Activated T-cell treated with anti-CD3 and anti-CD28 coated beads, Interleukin-2, amount 50 U/mL, for 4 hours (primary cell): ENCODE measurements at regions not wholly inside any gene's neighbourhood (a gene's known extent, or its start where the extent isn't known, plus 50 kb on each side); places are given as distances from the start of the nearest gene placed in this dataset.
A peak's percentile ranks its signal among the peaks of the same experiment; 100 is the strongest.

Source experiments
- ATAC-seq, 2 donors: fragments of 200-7000 bp; cut with Tn5 transposase; one replicate each; pipeline ENCODE4 v1.10.0; 2021
- DNase-seq: peaks from one replicate; pipeline ENCODE4 v3.0.0-alpha.2; 2020
- H3K27me3 Mint-ChIP-seq: one replicate; pipeline ENCODE4 v1.8.0; 2021; ENCODE audit warnings: low read depth, mixed read lengths
- H3K36me3 Mint-ChIP-seq: one replicate; pipeline ENCODE4 v1.8.0; 2022; ENCODE audit warnings: mixed read lengths; ENCODE audit not compliant: insufficient read depth
- H3K4me1 Mint-ChIP-seq: one replicate; pipeline ENCODE4 v1.8.0; 2021; ENCODE audit warnings: low read depth, mixed read lengths
- H3K4me3 Mint-ChIP-seq: one replicate; pipeline ENCODE4 v1.8.0; 2021; ENCODE audit warnings: mild to moderate bottlenecking, moderate library complexity, mixed read lengths
- H3K9me3 Mint-ChIP-seq: one replicate; pipeline ENCODE4 v1.8.0; 2021; ENCODE audit warnings: mixed read lengths

GRCh38 chr20:51228763-51229162 is 205.9 kb upstream of the KCNG1 start:
- Mint-ChIP-seq H3K4me1 (no peaks in the 10 kb centered on the region), H3K9me3 (no peaks in the 10 kb centered on the region), H3K36me3 (no peaks in the 10 kb centered on the region), H3K4me3 (no peak overlapping the region), H3K27me3 (peaks cover 5% of the 10 kb centered on the region)
- DNase-seq (no peak), ATAC-seq (no peak)

- Mint-ChIP-seq H3K36me3 (no peaks in the 10 kb centered on the region), H3K4me3 (no peak overlapping the region), H3K9me3 (no peaks in the 10 kb centered on the region), H3K4me1 (no peaks in the 10 kb centered on the region), H3K27me3 (peaks cover 2% of the 10 kb centered on the region)
- ATAC-seq (no peak), DNase-seq (no peak)
Observed at GRCh38 chr20:51227744-51228143, 204.8 kb upstream of the KCNG1 start.

- no peaks in the 10 kb centered on the region for H3K36me3 Mint-ChIP-seq
- H3K27me3 Mint-ChIP-seq: peaks cover 23% of the 10 kb centered on the region
- DNase-seq (no peak), ATAC-seq (no peak)
- H3K9me3 Mint-ChIP-seq: no peaks in the 10 kb centered on the region
- H3K4me3 Mint-ChIP-seq: no peak overlapping the region
- peaks cover 4% of the 10 kb centered on the region for H3K4me1 Mint-ChIP-seq
Observed at GRCh38 chr20:51223183-51223720, 200.3 kb upstream of the KCNG1 start.

- Mint-ChIP-seq H3K4me1 (peaks cover 4% of the 10 kb centered on the region), H3K4me3 (no peak overlapping the region)
- no peak for DNase-seq
Observed at GRCh38 chr20:51221791-51222408, 199.0 kb upstream of the KCNG1 start.

GRCh38 chr20:51221103-51221502 is 198.2 kb upstream of the KCNG1 start:
- Mint-ChIP-seq H3K9me3 (peaks cover 11% of the 10 kb centered on the region), H3K4me3 (no peak overlapping the region), H3K4me1 (peaks cover 4% of the 10 kb centered on the region), H3K36me3 (no peaks in the 10 kb centered on the region), H3K27me3 (peaks cover 36% of the 10 kb centered on the region)
- no peak for ATAC-seq
- DNase-seq: no peak

More at GRCh38 chr20:51221791-51222408, 199.0 kb upstream of the KCNG1 start:
- Mint-ChIP-seq H3K27me3 (peaks cover 28% of the 10 kb centered on the region), H3K9me3 (peaks cover 6% of the 10 kb centered on the region), H3K36me3 (no peaks in the 10 kb centered on the region)
- no peak for ATAC-seq

- Mint-ChIP-seq H3K9me3 (peaks cover 11% of the 10 kb centered on the region), H3K4me3 (no peak overlapping the region)
- peak in 1 of 2 donors; percentile 58 for ATAC-seq
Observed at GRCh38 chr20:51220293-51220706, 197.4 kb upstream of the KCNG1 start.

GRCh38 chr20:51219544-51219943 is 196.6 kb upstream of the KCNG1 start:
- H3K36me3 Mint-ChIP-seq: no peaks in the 10 kb centered on the region
- H3K9me3 Mint-ChIP-seq: peaks cover 11% of the 10 kb centered on the region
- no peak for DNase-seq
- ATAC-seq: no peak
- H3K4me1 Mint-ChIP-seq: peaks cover 4% of the 10 kb centered on the region
- H3K4me3 Mint-ChIP-seq: no peak overlapping the region
- H3K27me3 Mint-ChIP-seq: peaks cover 48% of the 10 kb centered on the region

More at GRCh38 chr20:51220293-51220706, 197.4 kb upstream of the KCNG1 start:
- no peaks in the 10 kb centered on the region for H3K36me3 Mint-ChIP-seq
- H3K27me3 Mint-ChIP-seq: peaks cover 42% of the 10 kb centered on the region
- peak; percentile 36 for DNase-seq
- peaks cover 4% of the 10 kb centered on the region for H3K4me1 Mint-ChIP-seq

GRCh38 chr20:51218603-51219002 is 195.7 kb upstream of the KCNG1 start:
- peaks cover 4% of the 10 kb centered on the region for H3K4me1 Mint-ChIP-seq
- DNase-seq (no peak), ATAC-seq (no peak)
- H3K4me3 Mint-ChIP-seq: no peak overlapping the region
- peaks cover 48% of the 10 kb centered on the region for H3K27me3 Mint-ChIP-seq
- no peaks in the 10 kb centered on the region for H3K36me3 Mint-ChIP-seq
- peaks cover 11% of the 10 kb centered on the region for H3K9me3 Mint-ChIP-seq

GRCh38 chr20:51217347-51218045 is 194.6 kb upstream of the KCNG1 start:
- Mint-ChIP-seq H3K4me1 (peaks cover 4% of the 10 kb centered on the region), H3K27me3 (peaks cover 48% of the 10 kb centered on the region), H3K9me3 (peaks cover 11% of the 10 kb centered on the region), H3K4me3 (no peak overlapping the region), H3K36me3 (no peaks in the 10 kb centered on the region)
- no peak for ATAC-seq
- DNase-seq: no peak

- ATAC-seq (no peak), DNase-seq (no peak)
- Mint-ChIP-seq H3K36me3 (no peaks in the 10 kb centered on the region), H3K4me1 (peaks cover 4% of the 10 kb centered on the region), H3K27me3 (peaks cover 51% of the 10 kb centered on the region), H3K9me3 (peaks cover 11% of the 10 kb centered on the region), H3K4me3 (no peak overlapping the region)
Observed at GRCh38 chr20:51216850-51217249, 193.9 kb upstream of the KCNG1 start.

GRCh38 chr20:51212816-51213215 is 189.9 kb upstream of the KCNG1 start:
- no peak for ATAC-seq
- no peaks in the 10 kb centered on the region for H3K36me3 Mint-ChIP-seq
- H3K27me3 Mint-ChIP-seq: peaks cover 51% of the 10 kb centered on the region
- H3K4me3 Mint-ChIP-seq: no peak overlapping the region
- DNase-seq: no peak
- peaks cover 11% of the 10 kb centered on the region for H3K9me3 Mint-ChIP-seq
- H3K4me1 Mint-ChIP-seq: no peaks in the 10 kb centered on the region

GRCh38 chr20:51211191-51211590 is 188.3 kb upstream of the KCNG1 start:
- no peaks in the 10 kb centered on the region for H3K4me1 Mint-ChIP-seq

GRCh38 chr20:51210084-51210483 is 187.2 kb upstream of the KCNG1 start:
- Mint-ChIP-seq H3K4me3 (no peak overlapping the region), H3K27me3 (peaks cover 29% of the 10 kb centered on the region), H3K36me3 (no peaks in the 10 kb centered on the region), H3K4me1 (no peaks in the 10 kb centered on the region), H3K9me3 (no peaks in the 10 kb centered on the region)
- DNase-seq (no peak), ATAC-seq (no peak)

More at GRCh38 chr20:51211191-51211590, 188.3 kb upstream of the KCNG1 start:
- H3K36me3 Mint-ChIP-seq: no peaks in the 10 kb centered on the region
- no peak for DNase-seq
- no peaks in the 10 kb centered on the region for H3K9me3 Mint-ChIP-seq
- no peak overlapping the region for H3K4me3 Mint-ChIP-seq
- H3K27me3 Mint-ChIP-seq: peaks cover 38% of the 10 kb centered on the region
- no peak for ATAC-seq

- Mint-ChIP-seq H3K36me3 (no peaks in the 10 kb centered on the region), H3K4me3 (no peak overlapping the region), H3K27me3 (peaks cover 25% of the 10 kb centered on the region), H3K9me3 (no peaks in the 10 kb centered on the region), H3K4me1 (no peaks in the 10 kb centered on the region)
- DNase-seq: no peak
- ATAC-seq: no peak
Observed at GRCh38 chr20:51208162-51208561, 185.3 kb upstream of the KCNG1 start.
